Sigmoid colon (tissue), 3 donors: ENCODE measurements at regions not wholly inside any gene's neighbourhood (a gene's known extent, or its start where the extent isn't known, plus 50 kb on each side); places are given as distances from the start of the nearest gene placed in this dataset.

ENCODE experiments used
- POLR2A ChIP-seq, 2 donors: fragments of 450-650 bp; IDR thresholded peaks; one replicate each; pipeline ENCODE4 v1.6.1; 2016; ENCODE audit warnings: antibody characterized with exemption in 2 of 2, mild to moderate bottlenecking in 2 of 2, moderate library complexity in 2 of 2
- TF ChIP-seq, protein P1 (sequence below), 4 experiments: fragments of 450-650 bp in 3 of 4; fragments of 200-600 bp in 1 of 4; IDR thresholded peaks; one replicate each; pipeline ENCODE4 v1.5.1; 2016 to 2019; ENCODE audit warnings: antibody characterized with exemption in 4 of 4, mild to moderate bottlenecking in 3 of 4, moderate library complexity in 2 of 4

DNA sequence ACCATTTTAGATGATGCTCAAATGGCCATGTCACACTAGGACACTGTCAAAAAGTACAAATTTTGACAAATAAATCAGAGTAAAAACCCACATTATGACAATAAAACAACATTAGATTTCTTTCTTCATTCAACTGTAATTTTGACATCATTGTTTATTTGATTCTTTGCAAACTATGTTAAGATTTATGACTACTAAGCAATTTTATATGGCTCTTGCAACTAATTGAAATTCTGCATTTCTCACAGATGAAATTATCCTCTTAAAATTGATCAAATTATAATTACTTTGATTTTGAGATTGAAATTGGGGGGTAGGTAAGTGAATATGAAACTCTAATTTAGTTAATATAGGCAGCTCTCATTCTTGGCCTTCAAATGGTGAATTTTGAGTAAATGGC is 59.8 kb downstream of the ATOH1 start:
- TF ChIP-seq, protein P1, sequence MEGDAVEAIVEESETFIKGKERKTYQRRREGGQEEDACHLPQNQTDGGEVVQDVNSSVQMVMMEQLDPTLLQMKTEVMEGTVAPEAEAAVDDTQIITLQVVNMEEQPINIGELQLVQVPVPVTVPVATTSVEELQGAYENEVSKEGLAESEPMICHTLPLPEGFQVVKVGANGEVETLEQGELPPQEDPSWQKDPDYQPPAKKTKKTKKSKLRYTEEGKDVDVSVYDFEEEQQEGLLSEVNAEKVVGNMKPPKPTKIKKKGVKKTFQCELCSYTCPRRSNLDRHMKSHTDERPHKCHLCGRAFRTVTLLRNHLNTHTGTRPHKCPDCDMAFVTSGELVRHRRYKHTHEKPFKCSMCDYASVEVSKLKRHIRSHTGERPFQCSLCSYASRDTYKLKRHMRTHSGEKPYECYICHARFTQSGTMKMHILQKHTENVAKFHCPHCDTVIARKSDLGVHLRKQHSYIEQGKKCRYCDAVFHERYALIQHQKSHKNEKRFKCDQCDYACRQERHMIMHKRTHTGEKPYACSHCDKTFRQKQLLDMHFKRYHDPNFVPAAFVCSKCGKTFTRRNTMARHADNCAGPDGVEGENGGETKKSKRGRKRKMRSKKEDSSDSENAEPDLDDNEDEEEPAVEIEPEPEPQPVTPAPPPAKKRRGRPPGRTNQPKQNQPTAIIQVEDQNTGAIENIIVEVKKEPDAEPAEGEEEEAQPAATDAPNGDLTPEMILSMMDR (IDR thresholded peaks at IDR 0.05) = no peak
- TF ChIP-seq POLR2A (IDR thresholded peaks at IDR 0.05) = no peak
